ENCODE measurements at regions not wholly inside any gene's neighbourhood (a gene's known extent, or its start where the extent isn't known, plus 50 kb on each side); places are given as distances from the start of the nearest gene placed in this dataset.

DNA sequence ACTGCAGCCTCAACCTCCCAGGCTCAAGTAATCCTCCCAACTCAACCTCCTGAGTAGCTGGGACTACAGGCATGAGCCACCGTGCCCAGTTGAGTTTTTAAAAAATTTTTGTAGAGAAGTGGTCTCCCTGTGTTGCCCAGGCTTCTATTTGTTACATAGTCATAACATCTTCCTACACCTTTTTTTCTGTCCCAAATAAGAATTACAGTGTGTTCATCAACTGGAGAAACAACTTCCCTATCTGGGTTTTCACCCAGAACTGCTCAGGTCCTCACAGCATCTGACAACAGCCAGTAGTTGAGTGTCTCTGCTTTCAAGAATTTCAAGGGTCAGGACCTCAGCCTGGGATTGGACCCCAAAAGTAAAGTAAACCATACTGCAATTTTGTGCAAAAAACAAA, 235.2 kb upstream of the AMIGO2 start:
- no peaks in the 10 kb centered on the region for H3F3A ChIP-seq (ENCODE audit: insufficient read depth)
- H3K36me3 ChIP-seq (ENCODE audit: low read depth) = no peaks in the 10 kb centered on the region
- H3K4me3 ChIP-seq = no peak overlapping the region
- no peaks in the 10 kb centered on the region for H4K20me1 ChIP-seq (ENCODE audit: insufficient read depth)
- no peaks in the 10 kb centered on the region for H3K9me2 ChIP-seq (ENCODE audit: insufficient read depth)
- H2AFZ ChIP-seq = no peak overlapping the region
- no peak overlapping the region for H3K4me2 ChIP-seq (ENCODE audit: unreplicated experiment)
- no peak overlapping the region for H3K27ac ChIP-seq
- DNase-seq = no peak
- TF ChIP-seq EZH2phosphoT487 (IDR thresholded peaks at IDR 0.05; ENCODE audit: insufficient read depth, low read depth) (no peak), EZH2 (IDR thresholded peaks at IDR 0.05; ENCODE audit: insufficient read depth, poor library complexity, severe bottlenecking) (no peak)
- no peaks in the 10 kb centered on the region for H3K9me3 ChIP-seq (ENCODE audit: low read depth)
- no peaks in the 10 kb centered on the region for H3K79me2 ChIP-seq (ENCODE audit: insufficient read depth)
- WGBS, 2 experiments (ENCODE audit: low coverage in 1 of 2, low lambda C conversion rate in 2 of 2, missing lambda C conversion rate in 2 of 2) = 93 to 94% methylated on average over 1 of the region's 1 CpG
- H3K4me1 ChIP-seq (ENCODE audit: insufficient read depth) = 0 out of 2 replicates have a peak, but pooled peaks cover 7% of the 10 kb centered on the region
- in situ Hi-C loops (cut with MboI) = no loop called here
- no peak overlapping the region for H3K9ac ChIP-seq
- no peaks in the 10 kb centered on the region for H3K27me3 ChIP-seq (replicated peaks; ENCODE audit: insufficient read depth)

- no peak overlapping the region for H3K27ac ChIP-seq
- no peaks in the 10 kb centered on the region for H4K20me1 ChIP-seq (ENCODE audit: insufficient read depth)
- H3K27me3 ChIP-seq (replicated peaks; ENCODE audit: insufficient read depth) = no peaks in the 10 kb centered on the region
- WGBS, 2 experiments (ENCODE audit: low coverage in 1 of 2, low lambda C conversion rate in 2 of 2, missing lambda C conversion rate in 2 of 2) = 85 to 91% methylated on average over 3 of the region's 3 CpGs
- no peak overlapping the region for H2AFZ ChIP-seq
- no peak for DNase-seq
- no peak overlapping the region for H3K4me2 ChIP-seq (ENCODE audit: unreplicated experiment)
- no peaks in the 10 kb centered on the region for H3K36me3 ChIP-seq (ENCODE audit: low read depth)
- in situ Hi-C loops (cut with MboI) = no loop called here
- no peaks in the 10 kb centered on the region for H3K9me3 ChIP-seq (ENCODE audit: low read depth)
- H3F3A ChIP-seq (ENCODE audit: insufficient read depth) = no peaks in the 10 kb centered on the region
- no peak overlapping the region for H3K9ac ChIP-seq
- TF ChIP-seq EZH2 (IDR thresholded peaks at IDR 0.05; ENCODE audit: insufficient read depth, poor library complexity, severe bottlenecking) (no peak), EZH2phosphoT487 (IDR thresholded peaks at IDR 0.05; ENCODE audit: insufficient read depth, low read depth) (no peak)
- no peaks in the 10 kb centered on the region for H3K9me2 ChIP-seq (ENCODE audit: insufficient read depth)
- H3K4me1 ChIP-seq (ENCODE audit: insufficient read depth) = 0 out of 2 replicates have a peak, but pooled peaks cover 7% of the 10 kb centered on the region
- no peaks in the 10 kb centered on the region for H3K79me2 ChIP-seq (ENCODE audit: insufficient read depth)
- H3K4me3 ChIP-seq = no peak overlapping the region
Observed at GRCh38 chr12:47312808-47313426, 233.2 kb upstream of the AMIGO2 start.

- no peaks in the 10 kb centered on the region for H3K9me2 ChIP-seq (ENCODE audit: insufficient read depth)
- no peaks in the 10 kb centered on the region for H4K20me1 ChIP-seq (ENCODE audit: insufficient read depth)
- H3K27ac ChIP-seq = no peak overlapping the region
- H3K4me2 ChIP-seq (ENCODE audit: unreplicated experiment) = no peak overlapping the region
- no peaks in the 10 kb centered on the region for H3K9me3 ChIP-seq (ENCODE audit: low read depth)
- H3K9ac ChIP-seq = no peak overlapping the region
- TF ChIP-seq EZH2phosphoT487 (IDR thresholded peaks at IDR 0.05; ENCODE audit: insufficient read depth, low read depth) = no peak
- no peak overlapping the region for H3K4me3 ChIP-seq
- H3K36me3 ChIP-seq (ENCODE audit: low read depth) = no peaks in the 10 kb centered on the region
- in situ Hi-C loops (cut with MboI) = no loop called here
- DNase-seq = no peak
- H3K4me1 ChIP-seq (ENCODE audit: insufficient read depth) = 0 out of 2 replicates have a peak, but pooled peaks cover 7% of the 10 kb centered on the region
- 91 to 96% methylated on average over 1 of the region's 1 CpG for WGBS, 2 experiments (ENCODE audit: low coverage in 1 of 2, low lambda C conversion rate in 2 of 2, missing lambda C conversion rate in 2 of 2)
- no peak overlapping the region for H2AFZ ChIP-seq
- no peaks in the 10 kb centered on the region for H3K27me3 ChIP-seq (replicated peaks; ENCODE audit: insufficient read depth)
- no peaks in the 10 kb centered on the region for H3F3A ChIP-seq (ENCODE audit: insufficient read depth)
- H3K79me2 ChIP-seq (ENCODE audit: insufficient read depth) = no peaks in the 10 kb centered on the region
Observed at GRCh38 chr12:47312147-47312546, 232.4 kb upstream of the AMIGO2 start.

GRCh38 chr12:47311568-47311967, 231.8 kb upstream of the AMIGO2 start:
- Histone ChIP-seq H3K4me1 (ENCODE audit: insufficient read depth) (0 out of 2 replicates have a peak, but pooled peaks cover 3% of the 10 kb centered on the region), H3K9me3 (ENCODE audit: low read depth) (no peaks in the 10 kb centered on the region), H3K4me3 (no peak overlapping the region), H3K27ac (no peak overlapping the region), H3K4me2 (ENCODE audit: unreplicated experiment) (no peak overlapping the region), H3F3A (ENCODE audit: insufficient read depth) (no peaks in the 10 kb centered on the region), H3K27me3 (replicated peaks; ENCODE audit: insufficient read depth) (no peaks in the 10 kb centered on the region), H4K20me1 (ENCODE audit: insufficient read depth) (no peaks in the 10 kb centered on the region), H3K9me2 (ENCODE audit: insufficient read depth) (no peaks in the 10 kb centered on the region), H3K9ac (no peak overlapping the region), H2AFZ (no peak overlapping the region), H3K79me2 (ENCODE audit: insufficient read depth) (no peaks in the 10 kb centered on the region), H3K36me3 (ENCODE audit: low read depth) (no peaks in the 10 kb centered on the region)
- in situ Hi-C loops (cut with MboI) = no loop called here
- WGBS, 2 experiments (ENCODE audit: low coverage in 1 of 2, low lambda C conversion rate in 2 of 2, missing lambda C conversion rate in 2 of 2) = 72 to 78% methylated on average over 4 of the region's 4 CpGs
- TF ChIP-seq EZH2 (IDR thresholded peaks at IDR 0.05; ENCODE audit: insufficient read depth, poor library complexity, severe bottlenecking) = no peak
- TF ChIP-seq EZH2phosphoT487 (IDR thresholded peaks at IDR 0.05; ENCODE audit: insufficient read depth, low read depth) = no peak
- DNase-seq = no peak

GRCh38 chr12:47311010-47311409, 231.3 kb upstream of the AMIGO2 start:
- Histone ChIP-seq H3K9me2 (ENCODE audit: insufficient read depth) (no peaks in the 10 kb centered on the region), H3K4me3 (no peak overlapping the region), H3K9ac (no peak overlapping the region), H3K27ac (no peak overlapping the region), H4K20me1 (ENCODE audit: insufficient read depth) (no peaks in the 10 kb centered on the region), H2AFZ (no peak overlapping the region), H3K36me3 (ENCODE audit: low read depth) (no peaks in the 10 kb centered on the region), H3K4me1 (ENCODE audit: insufficient read depth) (no peaks in the 10 kb centered on the region), H3K9me3 (ENCODE audit: low read depth) (no peaks in the 10 kb centered on the region), H3F3A (ENCODE audit: insufficient read depth) (no peaks in the 10 kb centered on the region), H3K79me2 (ENCODE audit: insufficient read depth) (no peaks in the 10 kb centered on the region), H3K4me2 (ENCODE audit: unreplicated experiment) (no peak overlapping the region), H3K27me3 (replicated peaks; ENCODE audit: insufficient read depth) (no peaks in the 10 kb centered on the region)
- in situ Hi-C loops (cut with MboI) = no loop called here
- no peak for DNase-seq
- TF ChIP-seq EZH2phosphoT487 (IDR thresholded peaks at IDR 0.05; ENCODE audit: insufficient read depth, low read depth) (no peak), EZH2 (IDR thresholded peaks at IDR 0.05; ENCODE audit: insufficient read depth, poor library complexity, severe bottlenecking) (no peak)
